Fibroblast of upper back skin (primary cell): ENCODE measurements at regions not wholly inside any gene's neighbourhood (a gene's known extent, or its start where the extent isn't known, plus 50 kb on each side); places are given as distances from the start of the nearest gene placed in this dataset.
"Not testable (repeated sequence)": the region's sequence is repeated elsewhere in the genome, so short reads cannot be mapped to it uniquely, and the experiment has no call there.

Source experiments
- DNase-seq: peaks from one replicate; pipeline ENCODE4 v3.0.0-alpha.2; 2013

DNA sequence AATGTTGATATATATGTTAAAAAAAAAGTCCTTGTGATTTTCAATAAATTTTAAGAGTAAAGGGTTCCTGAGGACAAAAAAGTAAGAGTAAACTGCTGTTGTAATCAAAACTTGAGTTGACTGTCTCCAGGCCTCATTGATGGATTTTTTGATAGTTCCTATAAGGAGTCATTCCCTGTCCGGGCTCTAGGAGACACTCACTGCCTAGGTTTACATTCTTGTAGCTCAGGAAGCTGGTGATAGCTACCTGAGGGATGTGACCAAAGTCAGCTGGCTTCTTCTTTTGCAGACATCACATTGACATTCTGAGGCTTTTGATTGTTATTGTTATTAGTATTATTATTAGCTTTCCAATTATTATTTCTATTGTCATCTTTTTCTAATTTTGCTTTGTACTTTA is 116.5 kb upstream of the FBXL7 start:
- DNase-seq = peak; percentile 36

DNA sequence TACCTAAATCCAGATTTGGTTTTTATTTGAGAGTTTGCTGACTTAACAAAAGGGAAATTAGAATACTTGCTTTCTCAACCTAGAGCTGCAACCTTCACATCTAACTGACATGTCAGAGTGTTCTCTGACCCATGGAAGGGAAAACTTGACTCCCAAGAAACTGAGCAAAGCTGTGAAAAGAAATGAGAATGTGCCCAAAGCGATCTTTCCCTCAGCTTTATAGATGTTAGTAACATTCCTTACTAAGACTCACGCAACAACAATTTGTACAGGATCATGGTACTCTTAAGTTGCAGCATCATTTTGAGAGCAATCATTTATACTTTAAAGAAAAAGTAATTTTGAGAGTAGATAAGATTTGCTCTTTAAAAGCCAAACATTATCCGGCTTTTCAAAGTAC is 117.0 kb upstream of the FBXL7 start:
- DNase-seq = no peak

DNA sequence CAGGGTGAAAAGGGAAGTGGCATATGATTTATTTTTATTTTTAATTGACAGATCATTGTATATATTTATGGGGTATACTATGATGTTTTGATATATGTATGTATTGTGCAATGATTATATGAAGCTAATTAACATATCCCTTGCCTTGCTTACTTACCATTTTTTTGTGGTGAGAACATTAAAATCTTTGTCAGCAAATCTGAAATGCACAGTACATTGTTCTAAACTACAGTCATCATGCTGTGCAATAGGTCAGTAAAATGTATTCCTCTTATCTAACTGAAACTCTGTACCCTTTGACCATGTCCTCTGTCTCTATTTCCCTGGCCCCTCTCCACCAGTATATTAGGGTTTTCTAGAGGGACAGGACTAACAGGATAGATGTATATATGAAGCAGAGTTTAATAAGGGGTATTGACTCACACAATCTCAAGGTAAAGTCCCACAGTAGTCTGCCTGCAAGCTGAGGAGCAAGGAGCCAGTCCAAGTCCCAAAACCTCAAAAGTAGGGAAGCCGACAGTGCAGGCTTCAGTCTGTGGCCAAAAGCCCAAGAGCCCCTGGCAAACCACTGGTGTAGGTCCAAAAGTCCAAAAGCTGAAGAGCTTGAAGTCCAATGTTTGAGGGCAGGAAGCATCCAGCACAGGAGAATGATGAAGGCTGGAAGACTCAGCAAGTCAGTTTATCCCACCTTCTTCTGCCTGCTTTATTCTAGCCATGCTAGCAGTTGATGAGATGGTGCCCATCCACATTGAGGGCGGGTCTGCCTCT is 122.2 kb upstream of the FBXL7 start:
- no peak for DNase-seq

DNA sequence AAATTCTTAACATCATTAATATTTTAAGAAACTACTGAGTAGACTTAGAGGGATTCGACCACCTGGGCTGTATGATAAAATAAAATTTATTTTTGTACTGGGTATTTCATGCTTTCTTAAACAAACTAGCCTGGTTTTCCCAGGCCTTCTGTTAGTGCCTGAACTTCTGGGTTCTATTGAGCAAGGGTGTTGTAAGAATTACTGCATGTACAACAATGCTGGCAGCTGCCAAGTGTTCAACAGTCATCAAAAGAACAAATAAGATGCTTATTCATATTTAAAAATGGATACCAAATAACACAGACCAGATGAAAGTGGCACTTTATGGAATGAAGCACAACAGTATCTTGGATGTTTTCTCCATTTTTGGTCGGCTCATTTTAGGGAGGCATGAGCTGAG is 123.2 kb upstream of the FBXL7 start:
- DNase-seq = no peak

DNA sequence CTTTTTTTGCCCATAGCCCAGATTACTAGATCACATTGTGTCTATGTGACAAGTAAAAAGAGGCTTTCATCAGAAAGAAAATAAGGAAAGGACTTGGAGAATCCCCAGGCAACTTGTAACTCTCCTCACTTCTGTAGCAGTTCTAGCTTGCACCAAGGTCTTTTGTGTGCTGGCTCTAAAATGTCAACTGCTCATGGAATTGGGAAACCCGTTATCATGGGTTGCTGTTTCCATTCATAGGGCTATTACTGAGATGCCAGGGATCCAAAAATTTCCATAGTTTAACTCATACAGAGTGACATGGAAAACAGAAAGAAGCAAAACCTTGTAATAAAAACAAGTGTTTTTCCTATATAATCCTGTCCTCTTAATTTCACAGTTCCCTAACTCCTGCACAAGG is 123.9 kb upstream of the FBXL7 start:
- DNase-seq = no peak

DNA sequence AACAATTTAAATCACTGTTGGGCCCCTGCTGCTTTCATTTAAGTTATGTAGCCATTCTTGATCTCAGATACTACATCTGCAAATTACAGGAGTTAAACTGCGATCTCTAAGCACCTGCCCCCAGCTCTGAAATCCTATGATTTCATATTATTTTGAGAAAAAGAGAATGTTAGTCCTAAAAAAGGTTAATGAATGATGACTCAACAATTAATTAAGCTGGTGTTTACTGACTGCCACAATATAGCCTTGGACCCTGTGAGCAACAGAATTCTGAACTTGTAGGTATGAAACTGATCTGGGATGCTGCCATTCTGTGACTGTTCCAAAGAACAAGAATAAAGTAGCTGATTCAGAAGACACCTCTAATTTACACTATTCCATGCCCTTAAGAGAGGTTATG is 124.4 kb upstream of the FBXL7 start:
- DNase-seq = no peak

DNA sequence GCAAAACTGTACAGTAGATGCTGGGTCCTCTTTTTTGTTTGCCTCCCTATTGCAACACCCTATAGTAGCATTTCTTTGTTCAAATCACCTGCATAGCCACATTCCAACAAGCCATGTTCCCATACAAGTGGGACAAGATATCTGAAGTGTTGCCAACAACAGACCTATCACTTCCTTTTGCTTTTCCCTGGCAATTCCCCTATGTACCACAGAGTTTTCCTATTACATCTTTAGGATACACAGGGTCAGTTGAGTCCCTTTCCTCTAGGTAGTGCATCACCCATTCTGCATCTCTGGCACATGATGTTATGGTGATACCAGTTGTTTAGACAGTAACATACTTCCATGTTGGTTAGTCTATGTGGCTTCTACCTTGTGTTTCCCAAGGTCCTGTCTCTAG is 125.1 kb upstream of the FBXL7 start:
- DNase-seq = no peak

DNA sequence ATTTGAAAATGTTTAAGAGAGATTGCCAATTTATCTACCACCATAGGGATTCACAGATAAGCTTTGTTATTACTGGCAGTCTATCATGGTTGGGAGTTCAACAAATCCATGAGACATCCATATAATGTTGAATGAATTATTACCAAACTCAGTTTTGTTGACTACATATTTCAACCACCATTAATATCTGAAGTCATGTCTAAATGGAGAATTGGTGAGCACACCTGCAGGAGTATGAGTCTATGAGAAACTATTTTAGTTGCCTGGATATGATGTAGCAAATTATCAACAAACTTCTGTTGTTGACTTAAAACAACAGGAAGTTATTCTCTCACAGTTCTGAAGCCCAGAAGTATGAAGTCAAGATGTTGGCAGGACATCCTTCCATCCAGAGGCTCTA is 126.8 kb upstream of the FBXL7 start:
- DNase-seq = no peak

DNA sequence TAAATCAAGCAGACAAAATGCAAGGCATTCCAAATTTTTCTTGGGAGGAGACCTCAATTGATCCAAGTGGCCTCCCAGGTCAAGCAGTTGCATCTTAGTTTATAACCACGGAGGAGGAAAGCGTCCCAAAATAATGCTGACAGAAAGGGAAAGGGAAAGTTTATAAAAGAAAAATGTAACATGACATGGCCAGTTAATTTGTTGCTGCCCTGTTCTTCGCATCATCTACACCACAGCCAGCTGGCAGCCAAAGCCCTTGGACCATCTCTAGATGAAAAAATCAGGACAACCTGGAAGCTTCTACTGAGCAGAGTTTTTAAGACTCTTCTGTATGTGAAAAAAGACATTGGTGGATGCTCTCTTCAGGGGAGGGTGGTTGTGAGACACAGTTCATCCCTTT is 128.8 kb upstream of the FBXL7 start:
- no peak for DNase-seq

DNA sequence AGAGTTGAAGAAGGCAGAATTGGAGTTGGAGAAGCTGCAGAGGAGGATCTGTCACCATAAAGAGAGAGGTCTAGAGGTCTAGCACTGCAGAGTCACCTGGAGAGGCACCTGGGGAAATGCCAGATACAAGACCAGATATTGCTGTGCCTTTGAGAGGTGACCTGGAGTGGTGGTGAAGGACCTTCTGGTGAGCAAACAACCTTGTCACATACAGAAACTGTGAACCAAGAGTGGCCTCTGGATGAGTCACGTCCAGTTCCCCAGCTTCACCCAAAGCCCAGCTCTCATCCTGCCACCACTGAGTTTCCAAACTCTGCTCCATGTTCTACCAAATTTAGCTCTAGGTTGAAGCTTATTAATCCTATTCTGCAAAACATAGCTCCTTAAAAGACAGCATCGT is 131.1 kb upstream of the FBXL7 start:
- no peak for DNase-seq

DNA sequence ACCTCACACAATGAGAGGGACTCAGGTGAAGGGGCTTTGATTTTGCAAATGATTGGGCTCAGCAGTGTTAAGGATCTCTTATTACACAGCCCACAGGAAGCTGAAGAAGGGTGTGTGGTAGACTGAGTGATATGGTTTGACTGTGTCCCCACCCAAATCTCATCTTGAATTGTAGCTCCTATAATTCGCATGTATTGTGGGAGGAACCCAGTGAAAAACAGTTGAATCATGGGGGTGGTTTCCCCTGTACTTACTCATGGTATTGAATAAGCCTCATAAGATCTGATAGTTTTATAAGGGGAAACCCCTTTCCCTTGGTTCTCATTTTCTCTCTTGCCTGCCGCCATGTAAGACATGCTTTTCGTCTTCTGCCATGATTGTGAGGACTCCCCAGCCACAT is 132.5 kb upstream of the FBXL7 start:
- DNase-seq = no peak

DNA sequence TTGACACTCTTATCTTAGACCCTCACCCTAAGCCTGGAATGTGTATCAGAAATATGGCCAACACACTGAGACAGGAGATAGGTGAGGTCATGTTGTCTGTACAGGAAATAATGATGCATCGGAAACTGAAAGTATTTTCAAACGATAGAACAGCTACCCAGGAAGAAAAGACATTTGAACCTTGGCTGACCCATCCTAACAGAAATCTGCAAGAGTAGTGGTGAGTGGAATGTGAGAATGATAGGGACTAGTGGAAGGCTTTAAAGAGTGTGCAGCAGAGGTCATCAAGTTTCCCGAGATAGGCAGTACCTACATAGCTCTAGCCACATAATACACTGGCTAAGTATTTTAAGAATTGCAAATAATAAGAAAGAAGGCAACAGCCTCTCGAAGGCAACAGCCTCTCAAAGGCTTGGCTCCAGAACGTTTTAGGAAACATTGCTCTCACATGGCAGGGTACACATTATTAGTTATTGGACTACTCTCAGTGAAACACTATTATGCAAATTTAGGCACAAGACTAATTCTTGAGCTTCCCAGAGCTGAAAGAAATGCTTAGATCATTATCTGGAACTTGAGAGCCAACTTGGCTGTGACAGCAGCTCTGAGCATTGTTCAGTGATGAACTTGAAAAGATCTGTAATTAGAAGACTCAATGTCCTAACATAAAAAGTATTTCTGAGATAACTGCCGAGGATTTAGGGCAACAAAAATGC is 133.1 kb upstream of the FBXL7 start:
- DNase-seq = peak; percentile 51

DNA sequence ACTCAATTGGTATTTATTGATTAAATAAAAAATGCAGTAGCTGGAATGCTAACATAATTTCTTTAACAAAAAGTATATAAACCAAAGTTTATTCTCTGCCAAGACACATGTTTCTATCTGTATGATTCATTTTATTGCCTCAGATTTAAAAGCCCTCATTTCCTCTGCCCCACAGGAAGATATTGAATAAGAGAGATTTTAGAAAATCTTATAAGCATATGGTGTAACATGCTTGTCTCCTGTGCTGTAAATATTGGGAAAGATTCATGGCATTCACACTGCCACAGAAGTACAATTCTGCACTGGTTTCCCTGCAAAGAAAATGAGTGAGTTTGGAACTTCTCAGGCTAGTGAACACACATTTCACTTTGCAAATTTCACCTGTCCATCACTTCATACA is 134.9 kb upstream of the FBXL7 start:
- DNase-seq = peak; percentile 57

DNA sequence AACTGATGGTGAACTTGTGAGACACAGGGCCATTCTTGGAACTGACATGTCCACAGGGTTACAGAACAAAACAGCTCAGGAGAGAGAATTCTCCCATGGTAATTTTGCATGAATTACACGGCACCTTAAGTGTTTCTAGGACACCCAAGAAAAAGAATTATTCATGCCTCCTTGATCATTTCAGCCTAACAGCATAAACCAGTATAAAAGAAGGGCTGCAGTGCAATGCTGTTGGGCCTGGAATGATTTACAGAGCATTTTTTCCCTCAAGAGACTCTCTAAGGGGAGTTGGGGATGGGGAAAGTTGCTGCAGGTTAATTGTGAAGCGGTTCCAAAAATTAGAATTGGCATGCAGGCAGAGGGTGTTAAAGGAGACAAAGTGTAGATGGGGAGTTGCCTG is 136.4 kb upstream of the FBXL7 start:
- DNase-seq = no peak

DNA sequence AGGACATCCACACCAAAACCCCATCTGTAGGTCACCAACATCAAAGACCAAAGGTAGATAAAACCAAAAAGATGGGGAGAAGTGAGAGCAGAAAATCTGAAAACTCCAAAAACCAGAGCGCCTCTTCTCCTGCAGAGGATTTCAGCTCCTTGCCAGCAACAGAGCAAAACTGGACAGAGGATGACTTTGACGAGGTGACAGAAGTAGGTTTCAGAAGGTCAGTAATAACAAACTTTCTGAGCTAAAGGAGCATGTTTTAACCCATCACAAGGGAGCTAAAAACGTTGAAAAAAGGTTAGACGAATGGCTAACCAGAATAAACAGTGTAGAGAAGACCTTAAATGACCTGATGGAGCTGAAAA is 142.9 kb upstream of the FBXL7 start:
- not testable (repeated sequence) for DNase-seq

DNA sequence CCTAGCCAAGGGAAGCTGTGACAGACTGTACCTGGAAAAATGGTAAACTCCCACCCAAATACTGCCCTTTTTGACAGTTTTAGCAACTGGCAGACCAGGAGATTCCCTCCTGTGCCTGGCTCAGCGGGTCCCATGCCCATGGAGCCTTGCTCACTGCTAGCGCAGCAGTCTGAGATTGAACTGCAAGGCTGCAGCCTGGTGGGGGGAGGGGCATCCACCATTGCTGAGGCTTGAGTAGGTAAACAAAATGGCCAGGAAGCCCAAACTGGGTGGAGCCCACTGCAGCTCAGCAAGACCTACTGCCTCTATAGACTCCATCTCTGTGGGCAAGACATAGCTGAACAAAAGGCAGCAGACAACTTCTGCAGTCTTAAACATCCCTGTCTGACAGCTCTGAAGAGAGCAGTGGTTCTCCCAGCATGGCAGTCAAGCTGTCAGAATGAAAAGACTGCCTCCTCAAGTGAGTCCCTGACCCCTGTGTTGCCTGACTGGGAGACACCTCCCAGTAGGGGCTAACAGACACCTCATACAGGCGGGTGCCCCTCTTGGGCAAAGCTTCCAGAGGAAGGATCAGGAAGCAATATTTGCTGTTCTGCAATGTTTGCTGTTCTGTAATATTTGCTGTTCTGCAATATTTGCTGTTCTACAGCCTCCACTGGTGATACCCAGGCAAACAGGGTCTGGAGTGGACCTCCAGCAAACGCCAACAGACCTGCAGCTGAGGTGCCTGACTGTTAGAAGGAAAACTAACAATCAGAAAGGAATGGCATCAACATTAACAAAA is 143.5 kb upstream of the FBXL7 start:
- not testable (repeated sequence) for DNase-seq

DNA sequence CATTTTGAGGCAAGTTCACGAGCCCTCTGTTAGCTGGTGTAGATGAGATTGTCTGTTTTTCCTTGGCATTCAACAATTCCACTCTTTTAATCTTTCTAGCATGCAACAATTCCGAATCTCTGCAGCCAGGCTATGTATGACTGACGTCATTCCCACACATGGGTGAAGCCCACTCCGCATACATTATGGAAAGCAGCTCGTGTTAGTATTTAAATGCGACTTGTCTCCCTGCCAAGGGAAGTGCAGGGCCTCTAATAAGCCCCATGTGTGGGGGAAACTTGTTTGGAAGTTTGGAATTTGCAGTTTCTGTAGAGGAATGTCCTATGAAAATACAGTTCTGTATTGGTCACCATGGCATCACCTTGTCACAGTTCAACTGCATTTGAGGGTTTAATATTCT is 146.0 kb upstream of the FBXL7 start:
- peak; percentile 88 for DNase-seq

DNA sequence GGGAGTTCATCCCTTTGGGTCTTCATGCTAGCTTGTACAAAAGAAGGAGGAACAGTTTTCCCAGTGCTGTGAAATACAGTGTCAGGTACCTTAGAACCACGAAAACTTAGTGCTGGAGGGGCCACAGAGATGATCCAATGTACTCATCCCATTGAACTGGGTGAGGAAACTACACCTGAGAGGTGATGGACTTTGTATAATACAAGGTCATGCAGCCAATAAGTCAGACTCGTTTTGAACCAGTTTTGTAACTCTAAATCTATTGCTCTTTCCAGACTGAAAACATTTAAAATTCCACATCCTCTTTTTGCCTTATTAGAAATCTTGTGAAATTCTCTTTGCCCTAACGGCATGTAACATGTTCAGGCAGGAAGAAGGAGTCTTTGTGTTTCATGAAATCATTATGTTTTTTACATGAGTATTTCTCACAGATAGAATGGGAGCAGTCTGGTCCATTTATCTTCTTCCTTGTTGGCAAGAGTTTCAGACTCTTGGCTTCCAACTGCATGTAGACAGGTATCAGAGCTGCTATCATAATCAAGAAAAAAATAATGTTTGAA is 146.8 kb upstream of the FBXL7 start:
- DNase-seq = no peak

DNA sequence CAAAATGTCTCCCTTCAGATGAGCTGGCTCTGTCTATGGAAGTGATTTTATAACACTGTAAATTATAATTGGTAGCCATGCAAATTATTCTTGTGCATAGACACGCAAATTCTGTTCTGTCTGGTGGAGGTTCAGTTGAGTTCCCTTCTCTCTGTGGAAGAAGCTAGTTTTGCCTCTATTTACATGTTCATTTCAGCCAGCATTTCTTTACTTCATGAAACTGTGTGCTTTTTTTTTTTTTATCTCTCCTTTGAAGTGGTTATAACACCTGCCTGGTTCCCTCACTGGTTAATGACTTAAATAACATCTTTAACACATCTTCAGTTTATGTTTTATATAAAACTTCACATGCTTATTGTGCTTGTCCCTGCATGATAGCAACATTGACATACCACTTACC is 149.4 kb upstream of the FBXL7 start:
- no peak for DNase-seq

DNA sequence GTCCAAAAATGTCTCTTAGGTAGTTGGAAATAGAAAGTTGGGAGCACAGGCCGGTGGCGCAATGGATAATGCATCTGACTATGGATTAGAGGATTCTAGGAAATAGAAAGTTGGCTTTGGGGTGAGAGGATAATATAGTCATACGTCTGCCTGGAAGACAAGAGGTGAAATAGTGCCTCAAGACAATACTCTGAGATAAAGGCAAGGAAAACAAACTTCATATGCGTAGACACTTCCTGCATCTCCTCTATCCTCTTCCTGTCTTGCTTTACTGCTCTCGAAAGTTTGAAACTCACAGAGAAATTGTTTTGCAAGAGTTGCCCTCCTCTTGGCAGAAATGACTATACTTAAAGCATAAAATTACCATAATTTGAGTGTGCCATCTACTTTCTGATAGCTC is 153.2 kb upstream of the FBXL7 start:
- DNase-seq = no peak

DNA sequence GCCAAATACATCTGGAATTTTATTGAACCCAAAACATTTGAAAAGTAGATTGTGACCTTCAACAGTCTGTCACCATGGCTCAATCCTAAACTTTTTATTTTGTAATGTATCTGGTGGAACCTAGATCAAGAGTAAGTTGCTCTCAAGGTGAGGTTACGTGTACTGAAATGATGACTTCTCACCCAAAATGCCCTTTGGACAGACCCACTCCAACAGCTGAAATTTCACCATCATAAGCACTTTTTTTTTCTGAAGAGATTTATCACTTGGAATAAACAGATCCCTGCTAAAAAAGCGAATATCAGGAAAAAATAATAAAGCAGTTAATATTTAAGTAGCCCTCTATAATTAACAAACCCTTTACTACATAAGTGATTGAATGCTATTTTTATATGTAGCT is 155.0 kb upstream of the FBXL7 start:
- no peak for DNase-seq

DNA sequence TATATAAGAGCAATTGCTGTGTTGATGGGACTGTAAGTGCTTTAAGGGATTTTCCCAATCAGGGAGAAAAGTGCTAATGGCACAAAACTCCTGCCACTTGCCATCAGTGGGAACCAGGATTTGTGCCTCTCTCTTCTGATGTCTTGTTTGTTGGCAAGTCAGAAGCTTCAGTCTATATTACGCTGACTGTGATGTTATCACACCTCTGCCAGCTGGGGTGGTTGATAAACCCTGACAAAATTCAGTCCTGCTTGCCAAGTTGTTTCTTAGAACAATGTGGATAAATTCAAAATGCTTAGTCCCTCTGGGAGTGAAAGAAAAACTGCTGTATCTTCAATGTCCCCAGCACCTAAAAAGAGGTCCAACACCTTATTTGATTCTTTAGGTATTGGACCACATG is 161.4 kb upstream of the FBXL7 start:
- no peak for DNase-seq

DNA sequence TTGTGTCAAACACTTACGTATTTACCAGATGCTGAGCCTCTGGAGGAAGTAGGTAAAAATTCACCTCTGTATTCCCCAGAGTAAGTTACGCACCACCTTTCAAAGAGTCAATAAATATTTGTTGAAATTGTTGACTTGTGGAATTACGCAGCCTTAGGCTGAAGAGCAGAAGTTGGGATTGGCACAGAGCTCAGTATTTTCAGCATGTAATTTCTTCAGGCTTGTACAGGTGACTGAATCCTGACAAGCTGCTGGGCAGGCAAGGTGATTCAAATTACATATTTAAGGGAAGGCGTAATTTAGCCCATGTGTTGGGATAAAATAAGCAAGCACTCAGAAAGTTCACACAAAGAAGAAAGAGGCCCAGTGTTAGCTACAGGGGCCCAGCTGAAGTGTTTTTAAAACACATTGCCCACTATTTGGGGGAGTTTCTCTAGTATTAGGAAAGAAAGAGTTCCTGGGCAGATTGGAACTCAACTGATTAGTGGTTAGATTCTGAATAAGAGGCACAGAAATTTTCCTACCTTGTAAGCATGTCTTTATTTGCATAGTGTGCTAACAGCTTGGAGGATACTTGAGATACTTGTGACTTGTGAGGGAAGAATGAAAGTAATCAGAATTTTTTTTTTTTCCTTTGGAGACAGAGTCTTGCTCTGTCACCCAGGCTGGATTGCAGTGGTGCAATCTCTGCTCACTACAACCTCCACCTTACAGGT is 165.3 kb upstream of the FBXL7 start:
- DNase-seq = no peak
